ENCODE measurements at regions not wholly inside any gene's neighbourhood (a gene's known extent, or its start where the extent isn't known, plus 50 kb on each side); places are given as distances from the start of the nearest gene placed in this dataset.

GRCh38 chr5:93304456-93305250, 276.4 kb downstream of the NR2F1-AS1 start:
- H3K4me3 ChIP-seq (ENCODE audit: low read length in 2 of 2) = no peak overlapping the region
- no peak for ATAC-seq (ENCODE audit: low FRiP score)
- intact Hi-C loops (cut with DNase I) = no loop called here

GRCh38 chr5:93303291-93303691, 277.7 kb downstream of the NR2F1-AS1 start:
- intact Hi-C loops (cut with DNase I) = no loop called here
- Histone ChIP-seq H3K27me3 (ENCODE audit: control insufficient read depth in 1 of 2, insufficient read depth in 2 of 2, low read length in 1 of 2) (no peaks in the 10 kb centered on the region), H3K4me1 (ENCODE audit: control insufficient read depth in 1 of 2, insufficient read depth in 2 of 2, low read length in 2 of 2) (no peaks in the 10 kb centered on the region), H3K4me3 (ENCODE audit: low read length in 2 of 2) (no peak overlapping the region), H3K36me3 (ENCODE audit: control insufficient read depth in 1 of 2, insufficient read depth in 2 of 2, low read length in 1 of 2) (no peaks in the 10 kb centered on the region), H3K27ac (ENCODE audit: low read depth in 1 of 2, low read length in 2 of 2) (no peak overlapping the region), H3K9me3 (ENCODE audit: control insufficient read depth, low read length) (no peaks in the 10 kb centered on the region)
- ATAC-seq (ENCODE audit: low FRiP score) (no peak), DNase-seq (no peak)
- WGBS, 2 donors = 84 to 86% methylated on average over 4 of the region's 4 CpGs

More at GRCh38 chr5:93304456-93305250, 276.4 kb downstream of the NR2F1-AS1 start:
- WGBS, 2 donors = 66 to 67% methylated on average over 3 of the region's 3 CpGs
- no peaks in the 10 kb centered on the region for H3K9me3 ChIP-seq (ENCODE audit: control insufficient read depth, low read length)
- no peak overlapping the region for H3K27ac ChIP-seq (ENCODE audit: low read depth in 1 of 2, low read length in 2 of 2)
- H3K4me1 ChIP-seq (ENCODE audit: control insufficient read depth in 1 of 2, insufficient read depth in 2 of 2, low read length in 2 of 2) = no peaks in the 10 kb centered on the region
- no peaks in the 10 kb centered on the region for H3K36me3 ChIP-seq (ENCODE audit: control insufficient read depth in 1 of 2, insufficient read depth in 2 of 2, low read length in 1 of 2)
- no peak for DNase-seq
- no peaks in the 10 kb centered on the region for H3K27me3 ChIP-seq (ENCODE audit: control insufficient read depth in 1 of 2, insufficient read depth in 2 of 2, low read length in 1 of 2)

- Histone ChIP-seq H3K9me3 (ENCODE audit: control insufficient read depth, low read length) (no peaks in the 10 kb centered on the region), H3K4me3 (ENCODE audit: low read length in 2 of 2) (no peak overlapping the region), H3K27me3 (ENCODE audit: control insufficient read depth in 1 of 2, insufficient read depth in 2 of 2, low read length in 1 of 2) (no peaks in the 10 kb centered on the region), H3K4me1 (ENCODE audit: control insufficient read depth in 1 of 2, insufficient read depth in 2 of 2, low read length in 2 of 2) (no peaks in the 10 kb centered on the region), H3K36me3 (ENCODE audit: control insufficient read depth in 1 of 2, insufficient read depth in 2 of 2, low read length in 1 of 2) (no peaks in the 10 kb centered on the region), H3K27ac (ENCODE audit: low read depth in 1 of 2, low read length in 2 of 2) (no peak overlapping the region)
- DNase-seq = no peak
- intact Hi-C loops (cut with DNase I) = no loop called here
- no peak for ATAC-seq (ENCODE audit: low FRiP score)
- 47 to 59% methylated on average over 4 of the region's 4 CpGs for WGBS, 2 donors
Observed at GRCh38 chr5:93302711-93303110, 278.3 kb downstream of the NR2F1-AS1 start.

GRCh38 chr5:93300945-93301344, 280.1 kb downstream of the NR2F1-AS1 start:
- Histone ChIP-seq H3K4me1 (ENCODE audit: control insufficient read depth in 1 of 2, insufficient read depth in 2 of 2, low read length in 2 of 2) (no peaks in the 10 kb centered on the region), H3K27ac (ENCODE audit: low read depth in 1 of 2, low read length in 2 of 2) (no peak overlapping the region), H3K36me3 (ENCODE audit: control insufficient read depth in 1 of 2, insufficient read depth in 2 of 2, low read length in 1 of 2) (no peaks in the 10 kb centered on the region), H3K4me3 (ENCODE audit: low read length in 2 of 2) (no peak overlapping the region), H3K9me3 (ENCODE audit: control insufficient read depth, low read length) (no peaks in the 10 kb centered on the region), H3K27me3 (ENCODE audit: control insufficient read depth in 1 of 2, insufficient read depth in 2 of 2, low read length in 1 of 2) (no peaks in the 10 kb centered on the region)
- no peak for ATAC-seq (ENCODE audit: low FRiP score)
- intact Hi-C loops (cut with DNase I) = no loop called here
- DNase-seq = no peak

- Histone ChIP-seq H3K4me3 (ENCODE audit: low read length in 2 of 2) (no peak overlapping the region), H3K36me3 (ENCODE audit: control insufficient read depth in 1 of 2, insufficient read depth in 2 of 2, low read length in 1 of 2) (no peaks in the 10 kb centered on the region), H3K27me3 (ENCODE audit: control insufficient read depth in 1 of 2, insufficient read depth in 2 of 2, low read length in 1 of 2) (no peaks in the 10 kb centered on the region), H3K27ac (ENCODE audit: low read depth in 1 of 2, low read length in 2 of 2) (no peak overlapping the region), H3K9me3 (ENCODE audit: control insufficient read depth, low read length) (no peaks in the 10 kb centered on the region), H3K4me1 (ENCODE audit: control insufficient read depth in 1 of 2, insufficient read depth in 2 of 2, low read length in 2 of 2) (no peaks in the 10 kb centered on the region)
- intact Hi-C loops (cut with DNase I) = no loop called here
- DNase-seq = no peak
- WGBS, 2 donors = 77 to 80% methylated on average over 8 of the region's 8 CpGs
- ATAC-seq (ENCODE audit: low FRiP score) = no peak
Observed at GRCh38 chr5:93300309-93300923, 280.6 kb downstream of the NR2F1-AS1 start.

- WGBS, 2 donors = 66 to 78% methylated on average over 6 of the region's 6 CpGs
- no peaks in the 10 kb centered on the region for H3K36me3 ChIP-seq (ENCODE audit: control insufficient read depth in 1 of 2, insufficient read depth in 2 of 2, low read length in 1 of 2)
- no peaks in the 10 kb centered on the region for H3K4me1 ChIP-seq (ENCODE audit: control insufficient read depth in 1 of 2, insufficient read depth in 2 of 2, low read length in 2 of 2)
- DNase-seq = no peak
- H3K9me3 ChIP-seq (ENCODE audit: control insufficient read depth, low read length) = no peaks in the 10 kb centered on the region
- no peak for ATAC-seq (ENCODE audit: low FRiP score)
- no peaks in the 10 kb centered on the region for H3K27me3 ChIP-seq (ENCODE audit: control insufficient read depth in 1 of 2, insufficient read depth in 2 of 2, low read length in 1 of 2)
- intact Hi-C loops (cut with DNase I) = no loop called here
- H3K4me3 ChIP-seq (ENCODE audit: low read length in 2 of 2) = no peak overlapping the region
- H3K27ac ChIP-seq (ENCODE audit: low read depth in 1 of 2, low read length in 2 of 2) = no peak overlapping the region
Observed at GRCh38 chr5:93299681-93300308, 281.2 kb downstream of the NR2F1-AS1 start.

- DNase-seq (no peak), ATAC-seq (ENCODE audit: low FRiP score) (no peak)
- no peaks in the 10 kb centered on the region for H3K27me3 ChIP-seq (ENCODE audit: control insufficient read depth in 1 of 2, insufficient read depth in 2 of 2, low read length in 1 of 2)
- H3K36me3 ChIP-seq (ENCODE audit: control insufficient read depth in 1 of 2, insufficient read depth in 2 of 2, low read length in 1 of 2) = no peaks in the 10 kb centered on the region
- H3K9me3 ChIP-seq (ENCODE audit: control insufficient read depth, low read length) = no peaks in the 10 kb centered on the region
- no peak overlapping the region for H3K27ac ChIP-seq (ENCODE audit: low read depth in 1 of 2, low read length in 2 of 2)
- 91% methylated on average over 2 of the region's 2 CpGs for WGBS, 2 donors
- H3K4me3 ChIP-seq (ENCODE audit: low read length in 2 of 2) = no peak overlapping the region
- H3K4me1 ChIP-seq (ENCODE audit: control insufficient read depth in 1 of 2, insufficient read depth in 2 of 2, low read length in 2 of 2) = no peaks in the 10 kb centered on the region
- intact Hi-C loops (cut with DNase I) = no loop called here
Observed at GRCh38 chr5:93297116-93297515, 283.9 kb downstream of the NR2F1-AS1 start.

- Histone ChIP-seq H3K4me3 (ENCODE audit: low read length in 2 of 2) (no peak overlapping the region), H3K27ac (ENCODE audit: low read depth in 1 of 2, low read length in 2 of 2) (no peak overlapping the region), H3K36me3 (ENCODE audit: control insufficient read depth in 1 of 2, insufficient read depth in 2 of 2, low read length in 1 of 2) (no peaks in the 10 kb centered on the region), H3K4me1 (ENCODE audit: control insufficient read depth in 1 of 2, insufficient read depth in 2 of 2, low read length in 2 of 2) (no peaks in the 10 kb centered on the region), H3K27me3 (ENCODE audit: control insufficient read depth in 1 of 2, insufficient read depth in 2 of 2, low read length in 1 of 2) (no peaks in the 10 kb centered on the region), H3K9me3 (ENCODE audit: control insufficient read depth, low read length) (no peaks in the 10 kb centered on the region)
- 86 to 89% methylated on average over 2 of the region's 2 CpGs for whole genome bisulfite sequencing, 2 donors
- DNase-seq = no peak
- no peak for ATAC-seq (ENCODE audit: low FRiP score)
- intact Hi-C loops (cut with DNase I) = no loop called here
Observed at GRCh38 chr5:93296338-93296737, 284.7 kb downstream of the NR2F1-AS1 start.

- no peak overlapping the region for H3K4me3 ChIP-seq (ENCODE audit: low read length in 2 of 2)
- ATAC-seq (ENCODE audit: low FRiP score) (no peak), DNase-seq (no peak)
- H3K27me3 ChIP-seq (ENCODE audit: control insufficient read depth in 1 of 2, insufficient read depth in 2 of 2, low read length in 1 of 2) = no peaks in the 10 kb centered on the region
- H3K27ac ChIP-seq (ENCODE audit: low read depth in 1 of 2, low read length in 2 of 2) = no peak overlapping the region
- H3K4me1 ChIP-seq (ENCODE audit: control insufficient read depth in 1 of 2, insufficient read depth in 2 of 2, low read length in 2 of 2) = no peaks in the 10 kb centered on the region
- H3K9me3 ChIP-seq (ENCODE audit: control insufficient read depth, low read length) = no peaks in the 10 kb centered on the region
- WGBS, 2 donors = 82 to 87% methylated on average over 1 of the region's 1 CpG
- no peaks in the 10 kb centered on the region for H3K36me3 ChIP-seq (ENCODE audit: control insufficient read depth in 1 of 2, insufficient read depth in 2 of 2, low read length in 1 of 2)
- intact Hi-C loops (cut with DNase I) = no loop called here
Observed at GRCh38 chr5:93294996-93295395, 286.0 kb downstream of the NR2F1-AS1 start.
